ENCODE measurements at regions not wholly inside any gene's neighbourhood (a gene's known extent, or its start where the extent isn't known, plus 50 kb on each side); places are given as distances from the start of the nearest gene placed in this dataset.

DNA sequence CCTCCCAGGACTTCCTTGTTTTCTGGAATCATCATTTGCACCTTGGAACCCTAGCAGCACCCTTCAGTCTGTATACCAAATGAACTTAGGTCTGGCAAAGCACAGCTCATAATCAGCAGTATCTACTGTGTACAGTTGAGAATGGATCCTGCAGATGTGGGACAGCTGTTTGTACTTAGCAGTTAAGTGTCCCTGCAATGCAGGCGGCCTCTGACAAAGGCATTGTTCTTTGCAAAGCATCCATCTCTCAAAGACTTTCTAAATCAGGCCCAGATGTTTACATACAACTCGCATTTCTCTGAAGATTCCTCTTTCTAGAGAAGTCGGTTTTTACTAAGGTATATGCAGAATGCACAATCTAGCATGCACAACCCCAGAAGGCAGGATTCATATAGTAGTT lies 170.5 kb upstream of the RBM19 start:
- Histone ChIP-seq H3K27me3 (replicated peaks; ENCODE audit: insufficient read depth, low read depth, low read length, poor library complexity) (no peaks in the 10 kb centered on the region), H3K36me3 (ENCODE audit: insufficient read depth, low read length, poor library complexity, severe bottlenecking) (no peaks in the 10 kb centered on the region), H3K4me3 (ENCODE audit: low read depth, low read length, poor library complexity, severe bottlenecking) (no peak overlapping the region), H3K4me1 (ENCODE audit: insufficient read depth, low read length, poor library complexity, severe bottlenecking) (no peaks in the 10 kb centered on the region), H3K27ac (ENCODE audit: low read depth, low read length, poor library complexity, severe bottlenecking) (no peak overlapping the region), H3K9me3 (ENCODE audit: low read depth, low read length, poor library complexity, severe bottlenecking) (no peaks in the 10 kb centered on the region)
- POLR2A ChIA-PET (ENCODE audit: low non-redundant PET), result no interaction called here
- BruUV-seq (replicated peaks), result no TSS peak
- CTCF ChIA-PET, result no interaction called here
- TF ChIP-seq EZH2 (IDR thresholded peaks at IDR 0.05; ENCODE audit: borderline replicate concordance, low read depth, low read length, poor library complexity, severe bottlenecking), result no peak
- TF ChIP-seq, protein P1, sequence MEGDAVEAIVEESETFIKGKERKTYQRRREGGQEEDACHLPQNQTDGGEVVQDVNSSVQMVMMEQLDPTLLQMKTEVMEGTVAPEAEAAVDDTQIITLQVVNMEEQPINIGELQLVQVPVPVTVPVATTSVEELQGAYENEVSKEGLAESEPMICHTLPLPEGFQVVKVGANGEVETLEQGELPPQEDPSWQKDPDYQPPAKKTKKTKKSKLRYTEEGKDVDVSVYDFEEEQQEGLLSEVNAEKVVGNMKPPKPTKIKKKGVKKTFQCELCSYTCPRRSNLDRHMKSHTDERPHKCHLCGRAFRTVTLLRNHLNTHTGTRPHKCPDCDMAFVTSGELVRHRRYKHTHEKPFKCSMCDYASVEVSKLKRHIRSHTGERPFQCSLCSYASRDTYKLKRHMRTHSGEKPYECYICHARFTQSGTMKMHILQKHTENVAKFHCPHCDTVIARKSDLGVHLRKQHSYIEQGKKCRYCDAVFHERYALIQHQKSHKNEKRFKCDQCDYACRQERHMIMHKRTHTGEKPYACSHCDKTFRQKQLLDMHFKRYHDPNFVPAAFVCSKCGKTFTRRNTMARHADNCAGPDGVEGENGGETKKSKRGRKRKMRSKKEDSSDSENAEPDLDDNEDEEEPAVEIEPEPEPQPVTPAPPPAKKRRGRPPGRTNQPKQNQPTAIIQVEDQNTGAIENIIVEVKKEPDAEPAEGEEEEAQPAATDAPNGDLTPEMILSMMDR (conservative IDR thresholded peaks at IDR 0.05; ENCODE audit: low read depth, low read length), result no peak
- DNase-seq (ENCODE audit: low spot score), result no peak
- intact Hi-C loops (cut with micrococcal nuclease; ENCODE audit: unreplicated experiment), result no loop called here

DNA sequence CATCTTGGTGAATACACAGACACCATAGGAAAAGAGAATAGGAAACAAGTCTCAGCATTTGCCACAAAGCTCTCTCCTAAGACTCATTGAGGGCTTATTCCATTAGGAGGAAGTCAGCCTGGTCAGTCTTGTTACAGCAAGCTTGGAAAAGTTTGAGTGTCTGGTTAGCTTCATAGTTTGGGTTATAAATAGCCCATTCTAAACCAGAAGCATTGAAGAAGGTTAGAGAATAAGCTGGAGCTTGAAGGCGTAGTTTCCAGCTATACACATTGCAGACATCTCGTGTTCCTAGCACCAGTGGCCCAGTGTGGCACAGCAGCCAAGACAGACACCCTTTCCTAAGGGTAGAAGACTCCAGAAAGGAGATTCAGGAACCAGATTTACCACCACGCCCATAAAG lies 168.8 kb upstream of the RBM19 start:
- intact Hi-C loops (cut with micrococcal nuclease; ENCODE audit: unreplicated experiment), result no loop called here

DNA sequence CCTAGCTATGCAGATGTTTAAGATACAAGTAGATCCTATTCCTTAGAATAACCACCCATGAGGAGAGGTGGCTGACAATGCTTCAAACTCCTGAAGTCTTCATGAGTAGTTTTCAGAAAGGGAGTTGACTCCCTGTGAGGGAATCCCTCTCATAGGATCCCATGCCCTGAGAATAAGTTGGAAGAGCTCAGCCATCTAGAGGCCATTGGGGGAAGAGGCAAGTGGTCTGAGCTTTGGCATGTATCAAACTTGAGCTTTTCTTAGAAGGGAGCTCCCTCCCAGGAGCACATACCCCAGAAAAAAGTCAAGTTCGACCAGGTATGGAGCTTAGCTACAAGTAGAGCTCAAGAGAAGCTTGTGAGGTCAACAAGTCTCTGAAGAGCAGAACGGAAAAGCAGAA lies 165.7 kb upstream of the RBM19 start:
- POLR2A ChIA-PET (ENCODE audit: low non-redundant PET), result no interaction called here
- intact Hi-C loops (cut with micrococcal nuclease; ENCODE audit: unreplicated experiment), result no loop called here
- Histone ChIP-seq H3K4me3 (ENCODE audit: low read depth, low read length, poor library complexity, severe bottlenecking) (no peak overlapping the region), H3K36me3 (ENCODE audit: insufficient read depth, low read length, poor library complexity, severe bottlenecking) (no peaks in the 10 kb centered on the region), H3K27ac (ENCODE audit: low read depth, low read length, poor library complexity, severe bottlenecking) (no peak overlapping the region), H3K9me3 (ENCODE audit: low read depth, low read length, poor library complexity, severe bottlenecking) (no peaks in the 10 kb centered on the region), H3K27me3 (replicated peaks; ENCODE audit: insufficient read depth, low read depth, low read length, poor library complexity) (no peaks in the 10 kb centered on the region), H3K4me1 (ENCODE audit: insufficient read depth, low read length, poor library complexity, severe bottlenecking) (no peaks in the 10 kb centered on the region)
- BruUV-seq (replicated peaks), result no TSS peak
- no peak for DNase-seq (ENCODE audit: low spot score)
- TF ChIP-seq, protein P1 (conservative IDR thresholded peaks at IDR 0.05; ENCODE audit: low read depth, low read length), result no peak
- no peak for TF ChIP-seq EZH2 (IDR thresholded peaks at IDR 0.05; ENCODE audit: borderline replicate concordance, low read depth, low read length, poor library complexity, severe bottlenecking)
- CTCF ChIA-PET, result no interaction called here

More for the DNA sequence above, 168.8 kb upstream of the RBM19 start:
- Histone ChIP-seq H3K27ac (ENCODE audit: low read depth, low read length, poor library complexity, severe bottlenecking) (no peak overlapping the region), H3K36me3 (ENCODE audit: insufficient read depth, low read length, poor library complexity, severe bottlenecking) (no peaks in the 10 kb centered on the region), H3K9me3 (ENCODE audit: low read depth, low read length, poor library complexity, severe bottlenecking) (no peaks in the 10 kb centered on the region), H3K4me1 (ENCODE audit: insufficient read depth, low read length, poor library complexity, severe bottlenecking) (no peaks in the 10 kb centered on the region), H3K27me3 (replicated peaks; ENCODE audit: insufficient read depth, low read depth, low read length, poor library complexity) (no peaks in the 10 kb centered on the region), H3K4me3 (ENCODE audit: low read depth, low read length, poor library complexity, severe bottlenecking) (no peak overlapping the region)
- ChIA-PET CTCF (no interaction called here), POLR2A (ENCODE audit: low non-redundant PET) (no interaction called here)
- BruUV-seq (replicated peaks), result no TSS peak
- TF ChIP-seq, protein P1 (conservative IDR thresholded peaks at IDR 0.05; ENCODE audit: low read depth, low read length), result no peak
- TF ChIP-seq EZH2 (IDR thresholded peaks at IDR 0.05; ENCODE audit: borderline replicate concordance, low read depth, low read length, poor library complexity, severe bottlenecking), result no peak
- no peak for DNase-seq (ENCODE audit: low spot score)

Measured in A673 (cell line).